ENCODE measurements at regions not wholly inside any gene's neighbourhood (a gene's known extent, or its start where the extent isn't known, plus 50 kb on each side); places are given as distances from the start of the nearest gene placed in this dataset.

GRCh38 chr2:89833780-89834117, 1142.3 kb downstream of the RPIA start:
- Histone ChIP-seq H4K5ac (ENCODE audit: low read depth, low read length) (no peak overlapping the region), H3K36me3 (ENCODE audit: control insufficient read depth, insufficient read depth, low read length) (no peaks in the 10 kb centered on the region), H3K18ac (ENCODE audit: low read depth, low read length) (no peak overlapping the region), H4K8ac (ENCODE audit: low read depth in 2 of 2, low read length in 2 of 2) (no peak overlapping the region), H3K27me3 (ENCODE audit: control insufficient read depth, insufficient read depth, low read length) (no peaks in the 10 kb centered on the region), H2BK5ac (ENCODE audit: low read depth, low read length, poor library complexity, severe bottlenecking) (no peak overlapping the region), H2AK5ac (ENCODE audit: low read depth, low read length) (no peak overlapping the region), H3K56ac (ENCODE audit: extremely low read depth, insufficient read depth, low read length) (no peak overlapping the region), H4K91ac (ENCODE audit: insufficient read depth, low read depth, low read length) (no peak overlapping the region), H3K79me1 (ENCODE audit: low read depth in 1 of 2, low read length in 2 of 2) (no peaks in the 10 kb centered on the region), H3K4ac (ENCODE audit: low read depth, low read length) (no peak overlapping the region), H3K27ac (ENCODE audit: insufficient read depth, low read length) (no peak overlapping the region), H2AFZ (replicated peaks; ENCODE audit: low read length, poor library complexity) (no peak overlapping the region), H3K9ac (ENCODE audit: low read depth, low read length) (no peak overlapping the region), H2BK15ac (ENCODE audit: low read depth, low read length) (no peak overlapping the region), H3K14ac (replicated peaks; ENCODE audit: low read depth, low read length) (no peak overlapping the region), H3K23ac (ENCODE audit: low read depth, low read length) (no peak overlapping the region), H2AK9ac (replicated peaks; ENCODE audit: low read depth, low read length, poor library complexity) (no peak overlapping the region), H3K9me1 (ENCODE audit: insufficient read depth, low read length) (no peaks in the 10 kb centered on the region), H4K20me1 (ENCODE audit: insufficient read depth, low read length) (no peaks in the 10 kb centered on the region), H2BK20ac (ENCODE audit: low read depth, low read length) (no peak overlapping the region), H3K4me1 (ENCODE audit: control insufficient read depth, insufficient read depth, low read length) (no peaks in the 10 kb centered on the region), H3K4me3 (ENCODE audit: insufficient read depth, low read depth, low read length) (no peak overlapping the region), H3K4me2 (ENCODE audit: low read depth, low read length) (no peak overlapping the region), H3K9me3 (ENCODE audit: control insufficient read depth, insufficient read depth, low read length) (peaks cover 43% of the 10 kb centered on the region), H2BK120ac (ENCODE audit: low read depth, low read length) (no peak overlapping the region)
- WGBS, 2 experiments (ENCODE audit: extremely low coverage in 2 of 2, insufficient read length in 1 of 2) = 54 to 100% methylated on average over 3 to 4 of the region's 4 CpGs
- dilution Hi-C loops (cut with HindIII; ENCODE audit: low sequenced_read_pairs, unreplicated experiment) = no loop called here
- DNase-seq = peak; percentile 65
- ChIA-PET POLR2A (ENCODE audit: unreplicated experiment) (no interaction called here), CTCF (no interaction called here)
- intact Hi-C loops (cut with micrococcal nuclease) = no loop called here
- no TSS peak for BruUV-seq (replicated peaks)
- TF ChIP-seq ELK1 (IDR thresholded peaks at IDR 0.05; ENCODE audit: borderline replicate concordance, low read depth, low read length) = no peak
- TF ChIP-seq MXI1 (IDR thresholded peaks at IDR 0.05; ENCODE audit: borderline replicate concordance, low read depth, low read length) = no peak
- no peak for TF ChIP-seq USF2 (IDR thresholded peaks at IDR 0.05; ENCODE audit: low read depth, low read length)
- no peak for TF ChIP-seq RFX5 (IDR thresholded peaks at IDR 0.05; ENCODE audit: low read depth, low read length)
- no peak for TF ChIP-seq SMC3 (IDR thresholded peaks at IDR 0.05; ENCODE audit: low read depth, low read length)
- TF ChIP-seq RAD21 (IDR thresholded peaks at IDR 0.05; ENCODE audit: low read length) = no peak
- no peak for TF ChIP-seq FOS (IDR thresholded peaks at IDR 0.05; ENCODE audit: low read depth, low read length)
- no peak for TF ChIP-seq MAZ (IDR thresholded peaks at IDR 0.05; ENCODE audit: borderline replicate concordance, low read depth, low read length)
- TF ChIP-seq RCOR1 (IDR thresholded peaks at IDR 0.05; ENCODE audit: insufficient replicate concordance, low read length) = no peak
- TF ChIP-seq CHD1 (IDR thresholded peaks at IDR 0.05; ENCODE audit: low read depth, low read length) = no peak
- TF ChIP-seq MAFK (IDR thresholded peaks at IDR 0.05; ENCODE audit: low read depth, low read length) = no peak
- TF ChIP-seq POLR2A (IDR thresholded peaks at IDR 0.05; ENCODE audit: low read depth, low read length) = no peak
- no peak for TF ChIP-seq CEBPB (IDR thresholded peaks at IDR 0.05; ENCODE audit: low read depth, low read length)
- TF ChIP-seq CTCF (conservative IDR thresholded peaks at IDR 0.05; ENCODE audit: low read depth, low read length) = no peak
- in situ Hi-C loops (cut with MboI; ENCODE audit: low sequenced_read_pairs) = no loop called here
- no peak for ATAC-seq (ENCODE audit: low read depth)
